Activated naive CD8-positive, alpha-beta T cell treated with anti-CD3 and anti-CD28 coated beads, Interleukin-2, amount 50 U/mL, for 24 hours (primary cell): ENCODE measurements at regions not wholly inside any gene's neighbourhood (a gene's known extent, or its start where the extent isn't known, plus 50 kb on each side); places are given as distances from the start of the nearest gene placed in this dataset.

Experiments used
- ATAC-seq: fragments of 150-1000 bp; cut with Tn5 transposase; one replicate; pipeline ENCODE4 v1.10.0; 2021
- DNase-seq: peaks from one replicate; pipeline ENCODE4 v3.0.0; 2021
- H3K27ac Mint-ChIP-seq: one replicate; pipeline ENCODE4 v1.8.0; 2021; ENCODE audit warnings: mild to moderate bottlenecking, mixed read lengths
- H3K27me3 Mint-ChIP-seq: one replicate; pipeline ENCODE4 v1.8.0; 2021; ENCODE audit warnings: mixed read lengths
- H3K36me3 Mint-ChIP-seq: one replicate; pipeline ENCODE4 v1.8.0; 2021; ENCODE audit warnings: low read depth, mixed read lengths
- H3K4me1 Mint-ChIP-seq: one replicate; pipeline ENCODE4 v1.8.0; 2021; ENCODE audit warnings: mixed read lengths
- H3K4me3 Mint-ChIP-seq: one replicate; pipeline ENCODE4 v1.8.0; 2021; ENCODE audit warnings: mild to moderate bottlenecking, moderate library complexity, mixed read lengths
- H3K9me3 Mint-ChIP-seq: one replicate; pipeline ENCODE4 v1.8.0; 2021; ENCODE audit warnings: mixed read lengths

GRCh38 chr6:126173265-126173664 lies 166.7 kb upstream of the CENPW start:
- Mint-ChIP-seq H3K4me1 (no peaks in the 10 kb centered on the region), H3K4me3 (no peak overlapping the region), H3K36me3 (no peaks in the 10 kb centered on the region), H3K9me3 (no peaks in the 10 kb centered on the region), H3K27me3 (no peaks in the 10 kb centered on the region), H3K27ac (no peak overlapping the region)
- ATAC-seq: no peak
- no peak for DNase-seq

GRCh38 chr6:126174697-126175096 lies 165.2 kb upstream of the CENPW start:
- Mint-ChIP-seq H3K9me3 (no peaks in the 10 kb centered on the region), H3K36me3 (peaks cover 2% of the 10 kb centered on the region), H3K27me3 (no peaks in the 10 kb centered on the region), H3K4me1 (no peaks in the 10 kb centered on the region), H3K27ac (no peak overlapping the region), H3K4me3 (no peak overlapping the region)
- DNase-seq (no peak), ATAC-seq (no peak)

- no peaks in the 10 kb centered on the region for H3K27me3 Mint-ChIP-seq
- no peak for ATAC-seq
- peaks cover 2% of the 10 kb centered on the region for H3K36me3 Mint-ChIP-seq
- no peak for DNase-seq
- H3K4me3 Mint-ChIP-seq: no peak overlapping the region
- no peak overlapping the region for H3K27ac Mint-ChIP-seq
- H3K4me1 Mint-ChIP-seq: peaks cover 2% of the 10 kb centered on the region
- no peaks in the 10 kb centered on the region for H3K9me3 Mint-ChIP-seq
Observed at GRCh38 chr6:126175251-126175650, 164.7 kb upstream of the CENPW start.

GRCh38 chr6:126176282-126176681 lies 163.6 kb upstream of the CENPW start:
- no peak for DNase-seq
- H3K27me3 Mint-ChIP-seq: no peaks in the 10 kb centered on the region
- no peak overlapping the region for H3K4me3 Mint-ChIP-seq
- no peak for ATAC-seq
- peaks cover 7% of the 10 kb centered on the region for H3K4me1 Mint-ChIP-seq
- H3K9me3 Mint-ChIP-seq: no peaks in the 10 kb centered on the region
- no peak overlapping the region for H3K27ac Mint-ChIP-seq
- H3K36me3 Mint-ChIP-seq: peaks cover 2% of the 10 kb centered on the region

GRCh38 chr6:126180585-126180984 lies 159.3 kb upstream of the CENPW start:
- H3K4me3 Mint-ChIP-seq: no peak overlapping the region
- no peak overlapping the region for H3K27ac Mint-ChIP-seq
- peaks cover 4% of the 10 kb centered on the region for H3K36me3 Mint-ChIP-seq
- peaks cover 18% of the 10 kb centered on the region for H3K4me1 Mint-ChIP-seq
- H3K27me3 Mint-ChIP-seq: no peaks in the 10 kb centered on the region
- ATAC-seq (peak; percentile 99), DNase-seq (no peak)
- no peaks in the 10 kb centered on the region for H3K9me3 Mint-ChIP-seq

GRCh38 chr6:126181173-126181741 lies 158.7 kb upstream of the CENPW start:
- Mint-ChIP-seq H3K4me3 (no peak overlapping the region), H3K9me3 (no peaks in the 10 kb centered on the region), H3K27ac (no peak overlapping the region), H3K36me3 (peaks cover 6% of the 10 kb centered on the region), H3K27me3 (no peaks in the 10 kb centered on the region), H3K4me1 (peaks cover 18% of the 10 kb centered on the region)
- no peak for DNase-seq
- no peak for ATAC-seq

GRCh38 chr6:126181890-126182289 lies 158.0 kb upstream of the CENPW start:
- H3K27me3 Mint-ChIP-seq: no peaks in the 10 kb centered on the region
- peaks cover 18% of the 10 kb centered on the region for H3K4me1 Mint-ChIP-seq
- no peak overlapping the region for H3K27ac Mint-ChIP-seq
- no peak overlapping the region for H3K4me3 Mint-ChIP-seq
- peaks cover 6% of the 10 kb centered on the region for H3K36me3 Mint-ChIP-seq
- no peak for ATAC-seq
- DNase-seq: no peak
- no peaks in the 10 kb centered on the region for H3K9me3 Mint-ChIP-seq

- H3K4me1 Mint-ChIP-seq: peaks cover 18% of the 10 kb centered on the region
- no peak overlapping the region for H3K4me3 Mint-ChIP-seq
- DNase-seq (no peak), ATAC-seq (no peak)
- no peaks in the 10 kb centered on the region for H3K27me3 Mint-ChIP-seq
- no peak overlapping the region for H3K27ac Mint-ChIP-seq
- peaks cover 6% of the 10 kb centered on the region for H3K36me3 Mint-ChIP-seq
- no peaks in the 10 kb centered on the region for H3K9me3 Mint-ChIP-seq
Observed at GRCh38 chr6:126182650-126183311, 157.1 kb upstream of the CENPW start.

- no peak for ATAC-seq
- Mint-ChIP-seq H3K4me3 (no peak overlapping the region), H3K27ac (no peak overlapping the region), H3K36me3 (peaks cover 4% of the 10 kb centered on the region), H3K9me3 (no peaks in the 10 kb centered on the region), H3K27me3 (no peaks in the 10 kb centered on the region), H3K4me1 (peaks cover 15% of the 10 kb centered on the region)
- DNase-seq: no peak
Observed at GRCh38 chr6:126185774-126186173, 154.1 kb upstream of the CENPW start.

- no peaks in the 10 kb centered on the region for H3K4me1 Mint-ChIP-seq
- no peak for ATAC-seq
Observed at GRCh38 chr6:126188279-126188909, 151.5 kb upstream of the CENPW start.

GRCh38 chr6:126195625-126196236 lies 144.2 kb upstream of the CENPW start:
- no peaks in the 10 kb centered on the region for H3K27me3 Mint-ChIP-seq
- no peaks in the 10 kb centered on the region for H3K9me3 Mint-ChIP-seq
- no peaks in the 10 kb centered on the region for H3K4me1 Mint-ChIP-seq
- ATAC-seq: no peak
- H3K4me3 Mint-ChIP-seq: no peak overlapping the region
- no peak overlapping the region for H3K27ac Mint-ChIP-seq
- no peak for DNase-seq
- H3K36me3 Mint-ChIP-seq: peaks cover 2% of the 10 kb centered on the region

More at GRCh38 chr6:126188279-126188909, 151.5 kb upstream of the CENPW start:
- H3K27ac Mint-ChIP-seq: no peak overlapping the region
- no peak overlapping the region for H3K4me3 Mint-ChIP-seq
- no peak for DNase-seq
- no peaks in the 10 kb centered on the region for H3K27me3 Mint-ChIP-seq
- H3K9me3 Mint-ChIP-seq: no peaks in the 10 kb centered on the region
- H3K36me3 Mint-ChIP-seq: peaks cover 6% of the 10 kb centered on the region

GRCh38 chr6:126198631-126199030 lies 141.3 kb upstream of the CENPW start:
- no peak for DNase-seq
- H3K36me3 Mint-ChIP-seq: no peaks in the 10 kb centered on the region
- H3K9me3 Mint-ChIP-seq: no peaks in the 10 kb centered on the region
- no peak for ATAC-seq
- no peaks in the 10 kb centered on the region for H3K27me3 Mint-ChIP-seq
- no peak overlapping the region for H3K4me3 Mint-ChIP-seq
- no peaks in the 10 kb centered on the region for H3K4me1 Mint-ChIP-seq
- no peak overlapping the region for H3K27ac Mint-ChIP-seq

GRCh38 chr6:126199466-126199865 lies 140.4 kb upstream of the CENPW start:
- ATAC-seq (no peak), DNase-seq (no peak)
- no peaks in the 10 kb centered on the region for H3K27me3 Mint-ChIP-seq
- no peaks in the 10 kb centered on the region for H3K36me3 Mint-ChIP-seq
- H3K27ac Mint-ChIP-seq: no peak overlapping the region
- H3K9me3 Mint-ChIP-seq: no peaks in the 10 kb centered on the region
- no peaks in the 10 kb centered on the region for H3K4me1 Mint-ChIP-seq
- H3K4me3 Mint-ChIP-seq: no peak overlapping the region

GRCh38 chr6:126202707-126203106 lies 137.2 kb upstream of the CENPW start:
- no peaks in the 10 kb centered on the region for H3K36me3 Mint-ChIP-seq
- no peak for DNase-seq
- H3K27me3 Mint-ChIP-seq: no peaks in the 10 kb centered on the region
- no peak for ATAC-seq
- no peaks in the 10 kb centered on the region for H3K4me1 Mint-ChIP-seq
- no peak overlapping the region for H3K4me3 Mint-ChIP-seq
- no peak overlapping the region for H3K27ac Mint-ChIP-seq
- no peaks in the 10 kb centered on the region for H3K9me3 Mint-ChIP-seq

GRCh38 chr6:126204126-126204525 lies 135.8 kb upstream of the CENPW start:
- H3K9me3 Mint-ChIP-seq: no peaks in the 10 kb centered on the region
- no peaks in the 10 kb centered on the region for H3K36me3 Mint-ChIP-seq
- no peaks in the 10 kb centered on the region for H3K27me3 Mint-ChIP-seq
- no peaks in the 10 kb centered on the region for H3K4me1 Mint-ChIP-seq
- H3K27ac Mint-ChIP-seq: no peak overlapping the region
- no peak overlapping the region for H3K4me3 Mint-ChIP-seq
- ATAC-seq (no peak), DNase-seq (no peak)
